SK-N-MC (cell line): ENCODE measurements at regions not wholly inside any gene's neighbourhood (a gene's known extent, or its start where the extent isn't known, plus 50 kb on each side); places are given as distances from the start of the nearest gene placed in this dataset.
"Not testable (repeated sequence)": the region's sequence is repeated elsewhere in the genome, so short reads cannot be mapped to it uniquely, and the experiment has no call there.

Experiments
- DNase-seq: peaks from one replicate; pipeline ENCODE4 v3.0.0-alpha.2; 2011; ENCODE audit warnings: low read depth, low spot score
- H3K27ac ChIP-seq: fragments of 200-600 bp; sonication (generic); 2 replicates; pipeline ENCODE4 v1.5.1; 2016; ENCODE audit warnings: mixed run types
- H3K36me3 ChIP-seq: fragments of 200-600 bp; sonication (generic); 2 replicates; pipeline ENCODE4 v1.6.1; 2017; ENCODE audit warnings: antibody characterized with exemption, low read length, mixed read lengths; ENCODE audit not compliant: insufficient read depth
- H3K4me3 ChIP-seq: fragments of 200-600 bp; sonication (generic); 2 replicates; pipeline ENCODE4 v1.5.1; 2016
- H3K9ac ChIP-seq: fragments of 200-600 bp; sonication (generic); 2 replicates; pipeline ENCODE4 v1.8.0; 2017; ENCODE audit warnings: mixed run types, mixed read lengths; ENCODE audit not compliant: insufficient read length
- H3K9me3 ChIP-seq: fragments of 200-600 bp; sonication (generic); 2 replicates; pipeline ENCODE4 v1.6.1; 2017; ENCODE audit warnings: low read depth, mild to moderate bottlenecking, antibody characterized with exemption, low read length, moderate library complexity, mixed read lengths
- EZH2 ChIP-seq: fragments of 200-600 bp; sonication (generic); IDR thresholded peaks from one replicate; pipeline ENCODE4 v1.6.1; 2017; ENCODE audit warnings: antibody characterized with exemption
- FOXP2 ChIP-seq: optimal IDR thresholded peaks from 2 replicates; pipeline ENCODE3; 2011; ENCODE audit warnings: mild to moderate bottlenecking, moderate library complexity; ENCODE audit not compliant: insufficient read depth; ENCODE audit errors: extremely low read length, control extremely low read depth
- POLR2AphosphoS5 ChIP-seq: IDR thresholded peaks from 2 replicates; pipeline ENCODE4 v1.6.1; 2012; ENCODE audit warnings: mild to moderate bottlenecking, low read depth, low read length, borderline replicate concordance

DNA sequence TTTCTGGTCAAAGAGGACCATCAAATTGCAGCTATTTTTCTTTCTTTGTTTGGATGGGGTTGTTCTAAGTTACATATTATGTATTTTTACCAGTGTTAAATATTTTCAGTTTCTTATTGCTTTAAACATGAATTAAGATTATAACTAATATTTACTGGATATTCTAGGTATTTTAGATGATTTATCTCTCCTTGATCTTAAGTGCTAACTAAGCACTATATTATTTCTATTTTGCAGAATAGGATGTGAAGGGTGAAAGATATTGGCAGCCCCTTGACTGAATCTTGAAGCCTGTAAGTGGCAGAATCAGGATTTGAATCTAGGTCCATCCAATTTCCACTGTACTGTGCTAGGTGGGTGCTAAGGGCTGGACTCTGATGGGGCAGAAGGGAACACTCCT lies 307.3 kb upstream of the CCL2 start:
- Histone ChIP-seq H3K36me3 (no peaks in the 10 kb centered on the region), H3K27ac (no peak overlapping the region), H3K4me3 (no peak overlapping the region), H3K9me3 (no peaks in the 10 kb centered on the region), H3K9ac (no peak overlapping the region)
- no peak for DNase-seq
- no peak for TF ChIP-seq EZH2
- TF ChIP-seq FOXP2: no peak
- no peak for TF ChIP-seq POLR2AphosphoS5

DNA sequence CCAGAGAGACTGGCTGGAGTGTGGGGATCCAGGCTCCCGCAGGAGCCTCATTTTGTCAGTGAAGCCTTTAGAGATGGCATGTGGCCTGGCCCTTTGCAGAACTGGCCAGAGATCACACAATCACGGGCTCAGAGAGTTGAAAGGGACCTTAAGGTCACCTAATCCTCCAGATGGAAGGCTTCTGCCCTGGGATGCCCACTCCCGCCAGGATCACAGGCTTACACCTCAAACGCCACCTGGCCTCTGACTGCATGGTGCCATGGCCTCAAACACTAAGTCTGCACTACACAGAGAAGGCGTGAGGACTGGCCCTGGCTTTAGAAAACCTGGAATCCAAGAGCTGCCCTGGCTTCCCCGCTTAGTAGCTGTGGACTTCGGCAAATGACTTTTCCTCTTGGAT lies 306.8 kb upstream of the CCL2 start:
- TF ChIP-seq FOXP2 (no peak), POLR2AphosphoS5 (no peak), EZH2 (no peak)
- Histone ChIP-seq H3K9ac (no peak overlapping the region), H3K4me3 (no peak overlapping the region), H3K36me3 (no peaks in the 10 kb centered on the region), H3K9me3 (no peaks in the 10 kb centered on the region), H3K27ac (no peak overlapping the region)
- no peak for DNase-seq

DNA sequence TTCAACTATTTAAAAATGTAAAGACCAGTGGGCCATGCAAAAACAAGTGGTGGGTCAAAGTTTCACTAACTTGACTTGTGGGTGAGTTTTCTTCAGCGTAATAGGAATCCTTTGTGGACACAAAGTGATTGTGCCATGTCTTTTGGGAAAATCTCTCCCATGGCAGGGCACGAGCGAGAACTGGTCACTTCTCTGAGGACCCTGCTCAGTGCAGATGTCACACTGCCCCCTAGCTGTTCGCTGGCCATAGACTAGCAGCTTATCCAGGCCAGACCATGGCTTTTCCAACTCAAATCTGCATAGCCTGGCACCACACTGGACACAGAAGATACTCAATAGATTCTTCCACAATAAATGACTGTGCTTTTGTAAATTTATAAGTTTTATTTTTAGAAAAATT lies 306.0 kb upstream of the CCL2 start:
- no peak overlapping the region for H3K27ac ChIP-seq
- no peaks in the 10 kb centered on the region for H3K9me3 ChIP-seq
- no peak for DNase-seq
- no peaks in the 10 kb centered on the region for H3K36me3 ChIP-seq
- H3K9ac ChIP-seq: no peak overlapping the region
- H3K4me3 ChIP-seq: no peak overlapping the region
- TF ChIP-seq EZH2 (no peak), POLR2AphosphoS5 (no peak), FOXP2 (no peak)

DNA sequence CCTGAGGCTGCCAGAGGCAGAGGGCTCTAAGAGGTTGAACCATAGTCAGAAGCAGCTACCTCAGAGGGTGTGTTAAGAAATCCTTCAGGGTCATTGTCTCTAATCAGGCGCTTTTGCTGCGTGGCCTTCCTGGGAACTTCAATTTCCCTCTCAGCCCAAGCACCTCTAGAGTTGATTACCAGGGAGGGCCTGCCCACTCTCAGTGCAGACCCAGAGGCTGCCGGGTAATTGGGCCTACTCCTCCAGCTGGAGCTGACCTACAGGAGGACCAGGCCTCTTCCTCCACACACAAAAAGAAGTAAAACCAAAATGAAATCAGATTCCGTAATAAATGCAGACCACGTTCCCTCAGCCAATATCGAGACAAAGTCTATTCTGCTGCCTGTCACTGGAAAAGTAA lies 305.0 kb upstream of the CCL2 start:
- no peak overlapping the region for H3K9ac ChIP-seq
- no peak overlapping the region for H3K4me3 ChIP-seq
- H3K9me3 ChIP-seq: no peaks in the 10 kb centered on the region
- H3K36me3 ChIP-seq: no peaks in the 10 kb centered on the region
- H3K27ac ChIP-seq: no peak overlapping the region
- TF ChIP-seq POLR2AphosphoS5: no peak
- TF ChIP-seq EZH2: no peak
- TF ChIP-seq FOXP2: no peak
- no peak for DNase-seq

DNA sequence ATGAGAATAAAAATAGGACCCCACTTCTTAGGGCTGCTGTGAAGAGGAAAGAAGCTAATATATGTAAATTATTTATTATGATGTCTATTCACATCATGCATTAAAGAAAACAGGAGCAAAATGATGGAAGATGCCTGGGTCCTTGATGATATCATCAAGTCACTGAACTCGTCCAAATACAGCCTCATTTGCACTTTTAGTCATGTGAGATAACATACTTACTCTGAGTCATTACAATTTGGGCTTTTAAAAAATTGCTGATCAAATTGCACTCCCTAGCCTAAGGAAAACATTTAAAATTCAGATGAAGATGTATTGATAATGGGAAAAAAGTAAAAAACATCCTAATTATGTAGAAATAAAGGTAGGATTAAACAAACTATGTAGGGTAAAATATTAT lies 302.7 kb upstream of the CCL2 start:
- no peaks in the 10 kb centered on the region for H3K9me3 ChIP-seq
- no peak overlapping the region for H3K9ac ChIP-seq
- H3K4me3 ChIP-seq: no peak overlapping the region
- H3K36me3 ChIP-seq: no peaks in the 10 kb centered on the region
- DNase-seq: no peak
- TF ChIP-seq POLR2AphosphoS5 (no peak), EZH2 (no peak), FOXP2 (no peak)
- no peak overlapping the region for H3K27ac ChIP-seq

DNA sequence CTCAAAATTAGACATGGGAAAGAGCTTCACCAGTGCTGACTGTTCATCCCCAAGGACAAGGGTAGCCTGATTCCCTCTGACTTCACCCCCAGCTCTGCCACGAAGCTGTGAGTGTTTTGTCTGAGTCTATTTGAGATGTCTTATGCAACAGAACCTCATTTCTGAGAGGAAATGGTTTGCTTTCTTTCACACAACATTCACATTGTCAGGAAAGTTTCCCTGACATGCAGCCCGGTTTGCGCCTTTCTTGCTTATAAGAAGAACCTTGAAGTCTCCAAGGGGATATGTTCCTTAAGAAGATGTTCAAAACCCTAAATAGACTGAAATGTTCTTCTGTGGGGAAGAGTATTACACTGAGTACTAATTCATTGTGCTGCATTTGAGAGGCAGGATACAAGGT lies 300.5 kb upstream of the CCL2 start:
- Histone ChIP-seq H3K27ac (no peak overlapping the region), H3K36me3 (no peaks in the 10 kb centered on the region), H3K9ac (no peak overlapping the region), H3K9me3 (no peaks in the 10 kb centered on the region), H3K4me3 (no peak overlapping the region)
- TF ChIP-seq POLR2AphosphoS5 (no peak), FOXP2 (no peak), EZH2 (no peak)
- DNase-seq: no peak

DNA sequence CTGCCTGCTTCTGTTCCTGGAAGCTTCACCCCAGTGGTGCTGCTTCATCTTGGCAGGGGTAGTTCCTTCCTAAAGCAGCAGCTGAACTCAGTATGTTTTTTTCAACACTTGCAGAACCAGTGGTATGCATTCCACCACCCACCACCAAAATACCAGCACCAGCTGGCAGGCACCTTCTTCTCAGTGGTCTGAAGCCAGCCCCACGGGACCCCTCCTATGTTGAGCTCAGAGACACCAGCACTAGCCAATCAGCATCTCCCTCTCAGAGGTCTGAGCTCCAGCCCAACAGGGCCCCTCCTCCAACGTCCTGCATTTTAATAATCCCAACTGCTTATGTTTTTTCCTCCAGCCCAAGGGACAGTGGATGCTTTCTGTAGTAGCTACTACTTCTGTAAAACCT lies 299.6 kb upstream of the CCL2 start:
- no peak overlapping the region for H3K9ac ChIP-seq
- no peak overlapping the region for H3K27ac ChIP-seq
- TF ChIP-seq POLR2AphosphoS5 (no peak), EZH2 (no peak)
- DNase-seq: no peak
- H3K4me3 ChIP-seq: no peak overlapping the region
- H3K9me3 ChIP-seq: no peaks in the 10 kb centered on the region
- H3K36me3 ChIP-seq: no peaks in the 10 kb centered on the region

DNA sequence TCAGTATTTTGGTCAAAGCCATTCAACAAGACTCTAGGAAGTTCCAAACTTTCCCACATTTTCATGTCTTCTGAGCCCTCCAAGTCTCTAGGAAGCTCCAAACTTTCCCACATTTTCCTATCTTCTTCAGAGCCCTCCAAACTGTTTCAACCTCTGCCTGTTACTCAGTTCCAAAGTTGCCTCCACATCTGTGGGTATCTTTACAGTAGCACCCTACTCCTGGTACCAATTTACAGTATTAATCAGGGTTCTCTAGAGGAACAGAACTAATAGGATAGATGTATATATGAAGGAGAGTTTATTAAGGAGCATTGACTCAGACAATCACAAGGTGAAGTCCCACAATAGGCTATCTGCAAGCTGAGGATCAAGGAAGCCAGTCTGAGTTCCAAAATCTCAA lies 296.0 kb upstream of the CCL2 start:
- not testable (repeated sequence) for H3K9ac ChIP-seq, DNase-seq, H3K9me3 ChIP-seq, H3K36me3 ChIP-seq, H3K27ac ChIP-seq, H3K4me3 ChIP-seq

DNA sequence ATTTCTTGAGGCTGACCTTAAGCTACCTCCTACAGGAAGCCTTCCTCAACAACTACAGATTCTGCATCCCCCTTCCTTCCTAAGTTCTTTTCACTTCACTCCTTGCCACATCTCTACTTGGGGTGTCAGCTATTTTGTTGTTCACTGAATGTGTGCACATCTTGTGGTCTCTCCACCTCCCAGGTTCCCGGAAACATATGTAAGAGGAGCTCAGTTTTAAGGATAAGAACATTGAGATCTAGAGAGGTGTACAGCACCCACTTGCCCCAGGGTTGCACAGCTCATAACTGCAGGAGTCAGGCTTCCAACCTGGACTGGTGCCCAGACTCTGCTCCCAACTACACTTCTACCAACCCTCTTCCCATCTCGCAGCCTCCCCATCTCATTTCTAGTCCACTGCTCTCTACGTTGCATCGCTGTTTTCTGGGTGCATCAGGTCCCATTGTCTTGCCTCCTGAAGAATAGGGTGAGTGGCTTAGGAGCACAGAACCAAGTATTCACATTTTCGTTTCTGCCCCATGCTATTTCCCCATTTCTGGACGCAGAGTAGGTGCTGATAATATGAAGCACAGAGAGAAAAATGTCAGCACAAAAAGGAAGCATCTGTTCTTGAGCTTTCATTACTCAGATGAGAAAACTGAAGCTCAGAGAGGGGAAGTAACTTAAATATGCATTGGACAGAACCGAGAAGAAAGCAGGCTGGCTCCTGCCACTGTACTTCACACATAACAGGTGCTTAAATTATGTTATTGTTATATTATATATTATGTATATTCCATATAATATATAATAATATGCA lies 292.0 kb upstream of the CCL2 start:
- Histone ChIP-seq H3K9ac (no peak overlapping the region), H3K9me3 (no peaks in the 10 kb centered on the region), H3K27ac (no peak overlapping the region), H3K36me3 (no peaks in the 10 kb centered on the region), H3K4me3 (no peak overlapping the region)
- no peak for TF ChIP-seq EZH2
- DNase-seq: no peak
